Body of pancreas (tissue), 4 donors: ENCODE measurements at regions not wholly inside any gene's neighbourhood (a gene's known extent, or its start where the extent isn't known, plus 50 kb on each side); places are given as distances from the start of the nearest gene placed in this dataset.

Experiments used
- ATAC-seq: fragments of 150-250 bp; one replicate; pipeline ENCODE4 v1.9.1; 2016
- DNase-seq, 4 donors: peaks; one replicate each; pipeline ENCODE4 v3.0.0-alpha.2; 2019
- H3K27ac ChIP-seq, 4 donors: fragments of 200-600 bp; sonication (generic); 1 replicate in 3 of 4; 2 replicates in 1 of 4; pipeline versions ENCODE4 v1.5.1 to v1.6.1; 2016 to 2019; ENCODE audit warnings: mild to moderate bottlenecking in 1 of 4, mixed read lengths in 1 of 4, moderate library complexity in 1 of 4
- H3K27me3 ChIP-seq, 2 donors: fragments of 200-600 bp; sonication (generic); one replicate each; pipeline ENCODE4 v1.6.0; 2016; ENCODE audit warnings: mild to moderate bottlenecking in 1 of 2
- H3K36me3 ChIP-seq, 2 donors: fragments of 200-600 bp; sonication (generic); replicated peaks in 1 of 2; 2 replicates each; pipeline ENCODE4 v1.5.1; 2016; ENCODE audit warnings: low read depth in 2 of 2; ENCODE audit not compliant: insufficient read depth in 1 of 2
- H3K4me1 ChIP-seq: fragments of 200-600 bp; sonication (generic); one replicate; pipeline ENCODE4 v1.6.0; 2016
- H3K4me3 ChIP-seq, 2 donors: fragments of 200-600 bp; sonication (generic); 1 replicate in 1 of 2; 2 replicates in 1 of 2; pipeline ENCODE4 v1.5.1; 2016 to 2019
- H3K9me3 ChIP-seq, 3 donors: fragments of 200-600 bp; sonication (generic); 1 replicate in 2 of 3; 2 replicates in 1 of 3; pipeline ENCODE4 v1.5.1; 2016
- CTCF ChIP-seq, 7 experiments: fragments of 450-650 bp in 4 of 7; fragments of 200-600 bp in 3 of 7; sonication (generic) in 3 of 7; IDR thresholded peaks; one replicate each; pipeline ENCODE4 v1.5.1; 2016 to 2019; ENCODE audit warnings: antibody characterized with exemption in 7 of 7
- POLR2A ChIP-seq, 3 donors: fragments of 450-650 bp; IDR thresholded peaks; one replicate each; pipeline ENCODE4 v1.6.1; 2016; ENCODE audit warnings: antibody characterized with exemption in 3 of 3, mild to moderate bottlenecking in 2 of 3
- WGBS, 2 donors: methylation state at CpG; one replicate each; pipeline ENCODE4 v1.1.5; 2017; 5-methylcytosine and 5-hydroxymethylcytosine counted together
- intact Hi-C: fragments of 100-400 bp; cut with DNase I; formaldehyde crosslinking; loops from one replicate; pipeline ENCODE4 v1.15.1; 2023

GRCh38 chr7:125396466-125397151, 467.0 kb upstream of the POT1 start:
- WGBS, 2 donors: 35 to 54% methylated on average over 4 of the region's 4 CpGs

GRCh38 chr7:125391921-125392320, 462.3 kb upstream of the POT1 start:
- H3K9me3 ChIP-seq: no peaks in the 10 kb centered on the region
- no peaks in the 10 kb centered on the region for H3K4me1 ChIP-seq
- intact Hi-C loops: no loop called here
- H3K36me3 ChIP-seq: no peaks in the 10 kb centered on the region
- H3K27me3 ChIP-seq: no peaks in the 10 kb centered on the region
- H3K4me3 ChIP-seq: no peak overlapping the region
- no peak for DNase-seq
- TF ChIP-seq POLR2A (IDR thresholded peaks at IDR 0.05) (no peak), CTCF (IDR thresholded peaks at IDR 0.05) (no peak)
- H3K27ac ChIP-seq: no peak overlapping the region
- no peak for ATAC-seq
- 40 to 49% methylated on average over 3 of the region's 3 CpGs for WGBS, 2 donors

More at GRCh38 chr7:125396466-125397151, 467.0 kb upstream of the POT1 start:
- ATAC-seq (no peak), DNase-seq (no peak)
- no peaks in the 10 kb centered on the region for H3K9me3 ChIP-seq
- H3K27ac ChIP-seq: no peak overlapping the region
- no peaks in the 10 kb centered on the region for H3K27me3 ChIP-seq
- no peak overlapping the region for H3K4me3 ChIP-seq
- no peaks in the 10 kb centered on the region for H3K4me1 ChIP-seq
- no peaks in the 10 kb centered on the region for H3K36me3 ChIP-seq
- TF ChIP-seq CTCF (IDR thresholded peaks at IDR 0.05): no peak
- no peak for TF ChIP-seq POLR2A (IDR thresholded peaks at IDR 0.05)
- intact Hi-C loops: no loop called here

GRCh38 chr7:125390981-125391380, 461.4 kb upstream of the POT1 start:
- no peaks in the 10 kb centered on the region for H3K4me1 ChIP-seq
- no peaks in the 10 kb centered on the region for H3K27me3 ChIP-seq
- 32 to 41% methylated on average over 3 of the region's 3 CpGs for WGBS, 2 donors
- ATAC-seq (no peak), DNase-seq (no peak)
- no peaks in the 10 kb centered on the region for H3K36me3 ChIP-seq
- no peak overlapping the region for H3K27ac ChIP-seq
- no peaks in the 10 kb centered on the region for H3K9me3 ChIP-seq
- no peak overlapping the region for H3K4me3 ChIP-seq
- TF ChIP-seq CTCF (IDR thresholded peaks at IDR 0.05): no peak
- TF ChIP-seq POLR2A (IDR thresholded peaks at IDR 0.05): no peak
- intact Hi-C loops: no loop called here

GRCh38 chr7:125386211-125386610, 456.6 kb upstream of the POT1 start:
- H3K27ac ChIP-seq: no peak overlapping the region
- no peaks in the 10 kb centered on the region for H3K9me3 ChIP-seq
- TF ChIP-seq CTCF (IDR thresholded peaks at IDR 0.05) (no peak), POLR2A (IDR thresholded peaks at IDR 0.05) (no peak)
- no peak for DNase-seq
- no peak overlapping the region for H3K4me3 ChIP-seq
- no peaks in the 10 kb centered on the region for H3K27me3 ChIP-seq
- intact Hi-C loops: no loop called here
- H3K4me1 ChIP-seq: no peaks in the 10 kb centered on the region
- WGBS, 2 donors: 35 to 46% methylated on average over 2 to 3 of the region's 3 CpGs
- H3K36me3 ChIP-seq: no peaks in the 10 kb centered on the region
- ATAC-seq: no peak

GRCh38 chr7:125383324-125383723, 453.7 kb upstream of the POT1 start:
- Histone ChIP-seq H3K36me3 (no peaks in the 10 kb centered on the region), H3K4me3 (no peak overlapping the region), H3K27ac (no peak overlapping the region), H3K27me3 (no peaks in the 10 kb centered on the region), H3K9me3 (no peaks in the 10 kb centered on the region), H3K4me1 (no peaks in the 10 kb centered on the region)
- ATAC-seq (no peak), DNase-seq (no peak)
- TF ChIP-seq CTCF (IDR thresholded peaks at IDR 0.05) (no peak), POLR2A (IDR thresholded peaks at IDR 0.05) (no peak)
- WGBS, 2 donors: 14 to 17% methylated on average over 2 of the region's 2 CpGs
- intact Hi-C loops: no loop called here
